GM13977 (cell line): ENCODE measurements at regions not wholly inside any gene's neighbourhood (a gene's known extent, or its start where the extent isn't known, plus 50 kb on each side); places are given as distances from the start of the nearest gene placed in this dataset.

Experiments
- DNase-seq: peaks from one replicate; pipeline ENCODE4 v3.0.0; 2012; ENCODE audit warnings: low spot score
- in situ Hi-C: fragments of 300-500 bp; cut with MboI; formaldehyde crosslinking; loops from one replicate; pipeline ENCODE4 v1.12.0; 2022; ENCODE audit warnings: low sequenced_read_pairs, low pct_unique_long_range_greater_than_20kb, mixed read lengths, inconsistent platforms; ENCODE audit not compliant: unreplicated experiment
- TF ChIP-seq, protein P1 (sequence below): IDR thresholded peaks from 2 replicates; pipeline ENCODE4 v1.5.1; 2012; ENCODE audit warnings: mild to moderate bottlenecking, control low read depth; ENCODE audit not compliant: insufficient read depth; ENCODE audit errors: extremely low read depth, missing control alignments

DNA sequence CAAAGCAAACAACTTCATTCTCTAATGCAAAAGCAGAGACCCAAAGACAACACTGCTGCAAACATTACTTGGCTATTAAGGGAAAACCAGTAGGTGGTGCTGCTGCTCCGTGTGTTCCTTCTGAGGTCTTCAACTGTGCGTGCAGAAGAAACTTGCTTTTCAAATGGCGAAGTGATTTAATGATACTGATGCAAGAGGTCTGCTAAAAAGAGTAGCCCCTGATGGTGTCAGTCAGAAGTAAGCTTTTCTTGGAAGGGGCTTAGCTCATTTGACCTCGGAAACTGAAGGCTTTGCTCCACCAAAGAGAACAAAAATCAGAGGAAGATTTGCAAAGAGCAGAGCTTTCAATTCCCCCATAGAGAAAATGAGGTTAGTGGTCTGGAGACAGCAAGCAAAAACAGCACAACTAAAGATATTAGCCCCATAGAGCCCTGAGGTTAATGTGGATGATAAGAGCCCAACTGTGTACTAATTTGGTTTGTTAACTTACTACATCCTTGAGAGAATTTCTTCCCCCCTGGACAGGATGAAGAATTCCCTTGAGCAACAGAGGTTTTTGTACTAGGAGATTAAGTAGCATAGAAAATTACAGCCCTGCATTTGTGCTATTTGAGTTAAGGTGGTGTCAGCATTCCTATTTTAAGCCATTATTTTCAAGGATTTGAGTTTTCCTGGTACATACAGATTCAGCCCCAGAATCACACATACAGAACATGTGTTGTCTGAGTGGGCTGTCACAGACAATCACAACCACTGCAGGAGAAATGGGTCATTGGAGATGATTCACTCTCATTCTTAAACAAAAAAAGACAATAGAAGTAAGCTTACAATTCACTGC lies 153.2 kb upstream of the C9orf72 start:
- TF ChIP-seq, protein P1, sequence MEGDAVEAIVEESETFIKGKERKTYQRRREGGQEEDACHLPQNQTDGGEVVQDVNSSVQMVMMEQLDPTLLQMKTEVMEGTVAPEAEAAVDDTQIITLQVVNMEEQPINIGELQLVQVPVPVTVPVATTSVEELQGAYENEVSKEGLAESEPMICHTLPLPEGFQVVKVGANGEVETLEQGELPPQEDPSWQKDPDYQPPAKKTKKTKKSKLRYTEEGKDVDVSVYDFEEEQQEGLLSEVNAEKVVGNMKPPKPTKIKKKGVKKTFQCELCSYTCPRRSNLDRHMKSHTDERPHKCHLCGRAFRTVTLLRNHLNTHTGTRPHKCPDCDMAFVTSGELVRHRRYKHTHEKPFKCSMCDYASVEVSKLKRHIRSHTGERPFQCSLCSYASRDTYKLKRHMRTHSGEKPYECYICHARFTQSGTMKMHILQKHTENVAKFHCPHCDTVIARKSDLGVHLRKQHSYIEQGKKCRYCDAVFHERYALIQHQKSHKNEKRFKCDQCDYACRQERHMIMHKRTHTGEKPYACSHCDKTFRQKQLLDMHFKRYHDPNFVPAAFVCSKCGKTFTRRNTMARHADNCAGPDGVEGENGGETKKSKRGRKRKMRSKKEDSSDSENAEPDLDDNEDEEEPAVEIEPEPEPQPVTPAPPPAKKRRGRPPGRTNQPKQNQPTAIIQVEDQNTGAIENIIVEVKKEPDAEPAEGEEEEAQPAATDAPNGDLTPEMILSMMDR = peak; percentile 89
- in situ Hi-C loops = no loop called here
- DNase-seq = peak; percentile 19

DNA sequence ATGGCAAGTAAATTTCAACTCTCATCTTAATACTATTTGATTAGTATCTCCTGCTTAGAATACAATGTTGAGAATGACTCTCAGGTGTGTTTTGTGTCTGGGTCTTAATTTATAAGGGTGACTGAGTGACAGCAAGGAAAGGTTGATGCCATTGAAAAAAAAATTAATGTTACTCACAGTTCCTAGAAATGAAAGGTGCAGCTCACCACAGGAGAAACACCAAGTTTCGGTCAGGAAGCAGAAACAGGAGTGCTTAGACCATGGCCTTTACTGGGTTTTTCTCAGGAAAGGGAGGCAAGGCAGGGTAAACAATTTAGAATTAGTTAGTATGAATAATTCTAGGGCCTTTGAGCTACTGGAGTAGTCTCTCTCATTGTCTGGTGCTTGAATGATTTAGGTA lies 159.2 kb upstream of the C9orf72 start:
- in situ Hi-C loops = no loop called here
- TF ChIP-seq, protein P1 = no peak
- no peak for DNase-seq

DNA sequence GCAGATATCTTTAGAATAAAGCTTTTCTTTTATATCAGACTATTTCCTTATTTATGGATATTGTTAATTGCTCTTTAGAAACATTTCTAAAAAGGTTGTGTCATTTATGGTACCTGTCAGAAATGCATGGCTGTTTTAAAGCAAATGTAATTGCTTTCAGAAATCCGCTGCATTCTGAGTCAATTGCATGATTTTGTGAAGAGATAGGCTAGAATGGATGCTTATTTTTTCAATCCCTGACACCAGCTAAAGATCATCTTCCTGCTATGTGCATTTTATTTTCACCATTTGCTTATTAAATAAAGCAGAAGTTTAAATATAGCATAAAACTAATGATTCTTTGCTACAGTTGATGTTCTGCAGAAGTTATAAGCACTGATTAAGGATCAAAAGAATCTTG lies 170.2 kb upstream of the C9orf72 start:
- no peak for DNase-seq
- in situ Hi-C loops = no loop called here
- TF ChIP-seq, protein P1 = no peak

DNA sequence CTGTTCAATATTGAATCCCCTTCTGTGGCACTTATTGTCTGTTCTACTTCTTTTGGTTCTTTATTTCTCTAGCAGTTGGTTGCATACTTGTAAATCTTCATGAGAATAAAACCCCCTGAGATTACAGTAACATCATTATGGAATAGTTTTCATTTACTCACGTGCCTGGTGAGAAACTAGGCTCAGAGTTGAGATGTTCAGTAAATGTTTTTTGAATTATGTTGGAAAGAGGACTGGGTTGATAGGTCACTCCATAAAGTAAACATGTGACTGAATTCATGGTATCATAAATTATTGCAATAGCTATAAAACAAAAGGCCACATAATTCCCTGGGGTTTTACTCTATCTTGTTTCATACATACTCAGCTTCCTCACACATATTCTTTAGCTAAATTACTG lies 174.2 kb upstream of the C9orf72 start:
- in situ Hi-C loops = no loop called here
- DNase-seq = no peak
- TF ChIP-seq, protein P1 = no peak

DNA sequence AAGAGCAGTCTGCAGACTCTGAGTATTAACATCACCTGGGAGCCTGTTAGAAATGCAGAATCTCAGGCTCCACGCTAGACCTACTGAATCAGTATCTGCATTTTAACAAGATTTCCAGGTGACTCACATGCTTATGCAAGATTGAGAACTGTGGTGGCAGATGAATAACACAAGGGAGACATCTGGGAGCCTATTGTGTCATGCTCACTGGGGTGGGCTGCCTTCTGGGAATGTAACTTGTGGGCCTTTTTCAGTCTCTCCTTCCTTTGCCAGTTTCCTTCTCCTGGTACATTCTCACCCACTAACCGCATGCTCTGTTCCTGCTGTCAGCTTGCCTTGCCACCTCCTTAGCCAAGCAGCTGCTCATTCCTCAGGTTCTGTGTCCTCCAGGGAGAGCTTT lies 176.6 kb upstream of the C9orf72 start:
- in situ Hi-C loops = no loop called here
- DNase-seq = no peak
- TF ChIP-seq, protein P1 = no peak

DNA sequence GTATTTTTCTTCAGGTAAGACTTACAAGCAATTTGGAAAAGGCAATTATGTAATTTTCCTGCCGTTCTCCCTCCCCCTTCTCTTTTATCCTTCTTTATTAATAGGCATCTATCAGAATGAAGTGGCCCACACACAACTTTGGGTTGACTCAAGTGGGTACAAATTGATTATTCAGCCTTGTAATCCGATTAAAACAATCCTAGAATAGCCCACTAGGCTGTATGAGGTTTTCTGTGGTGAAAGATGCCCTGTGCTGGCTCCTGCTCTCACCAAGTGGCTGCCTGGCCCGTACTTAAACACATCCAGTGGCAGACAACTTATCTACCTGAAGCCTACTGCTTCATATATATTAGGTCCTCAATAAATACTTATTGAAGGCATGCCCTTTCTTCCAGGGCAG lies 177.3 kb upstream of the C9orf72 start:
- TF ChIP-seq, protein P1 = no peak
- in situ Hi-C loops = no loop called here
- DNase-seq = no peak
